HEK293 (cell line): ENCODE measurements at regions not wholly inside any gene's neighbourhood (a gene's known extent, or its start where the extent isn't known, plus 50 kb on each side); places are given as distances from the start of the nearest gene placed in this dataset.

Experiments used
- CTCF ChIA-PET: fragments of 350-600 bp; formaldehyde crosslinking; extraction: SDS; loops from one replicate; lab custom pipeline; 2021; ENCODE audit warnings: antibody characterized with exemption; lab: Yijun Ruan, JAX
- POLR2A ChIA-PET: fragments of 300-600 bp; formaldehyde crosslinking; extraction: SDS; loops from one replicate; lab custom pipeline; 2020; ENCODE audit warnings: antibody characterized with exemption, inconsistent platforms; lab: Yijun Ruan, JAX
- H3K27ac ChIP-seq: fragments of 200-500 bp; sonication (Bioruptor generic); 2 replicates; pipeline ENCODE4 v1.5.1; 2014; ENCODE audit warnings: low read depth, low read length, control low read depth, inconsistent platforms; ENCODE audit errors: extremely low read depth
- H3K36me3 ChIP-seq, 2 experiments: fragments of 200-500 bp in 1 of 2; sonication (Bioruptor generic) in 1 of 2; 1 replicate in 1 of 2; 2 replicates in 1 of 2; pipeline ENCODE4 v1.5.1; 2014 to 2017; ENCODE audit warnings: inconsistent platforms in 2 of 2, low read length in 2 of 2; ENCODE audit not compliant: control insufficient read depth in 2 of 2, insufficient read depth in 1 of 2
- H3K4me1 ChIP-seq: fragments of 200-500 bp; sonication (Bioruptor generic); 2 replicates; pipeline ENCODE4 v1.5.1; 2014; ENCODE audit warnings: mild to moderate bottlenecking, low read length, inconsistent platforms; ENCODE audit not compliant: control insufficient read depth, insufficient read depth
- H3K4me3 ChIP-seq: 2 replicates; pipeline ENCODE4 v1.5.1; 2011; ENCODE audit warnings: low read depth, mild to moderate bottlenecking, control low read depth, low read length, moderate library complexity
- H3K9me3 ChIP-seq: fragments of 200-500 bp; sonication (Bioruptor generic); 2 replicates; pipeline ENCODE4 v1.5.1; 2014; ENCODE audit warnings: low read depth, low read length, inconsistent platforms; ENCODE audit not compliant: control insufficient read depth, insufficient read depth
- BCL11A ChIP-seq: fragments of 450-650 bp; formaldehyde crosslinking; IDR thresholded peaks from 2 replicates; pipeline ENCODE4 v1.5.1; 2016; ENCODE audit warnings: low read depth, missing biosample characterization, missing genetic modification characterization
- HIC1 ChIP-seq: fragments of 450-650 bp; formaldehyde crosslinking; IDR thresholded peaks from 2 replicates; pipeline ENCODE4 v1.5.1; 2016; ENCODE audit warnings: missing biosample characterization, missing genetic modification characterization
- OVOL3 ChIP-seq: fragments of 450-650 bp; formaldehyde crosslinking; IDR thresholded peaks from 2 replicates; pipeline ENCODE4 v1.5.1; 2016; ENCODE audit warnings: missing biosample characterization, missing genetic modification characterization
- PBX3 ChIP-seq: sonication (generic); formaldehyde crosslinking; IDR thresholded peaks from 2 replicates; pipeline ENCODE4 v1.8.1; 2022; ENCODE audit warnings: mild to moderate bottlenecking, moderate library complexity, missing genetic modification reagents
- PRDM10 ChIP-seq: fragments of 450-650 bp; formaldehyde crosslinking; IDR thresholded peaks from 2 replicates; pipeline ENCODE4 v1.5.1; 2016; ENCODE audit warnings: missing biosample characterization, missing genetic modification characterization
- ZBTB20 ChIP-seq: fragments of 450-650 bp; formaldehyde crosslinking; IDR thresholded peaks from 2 replicates; pipeline ENCODE4 v1.5.1; 2016; ENCODE audit warnings: missing biosample characterization, missing genetic modification characterization
- ZEB2 ChIP-seq: fragments of 450-650 bp; formaldehyde crosslinking; IDR thresholded peaks from 2 replicates; pipeline ENCODE4 v1.5.1; 2016; ENCODE audit warnings: missing biosample characterization, missing genetic modification characterization
- ZNF146 ChIP-seq: fragments of 450-650 bp; formaldehyde crosslinking; IDR thresholded peaks from 2 replicates; pipeline ENCODE4 v1.5.1; 2016; ENCODE audit warnings: missing biosample characterization, missing genetic modification characterization
- ZNF16 ChIP-seq: fragments of 450-650 bp; formaldehyde crosslinking; IDR thresholded peaks from 2 replicates; pipeline ENCODE4 v1.5.1; 2016; ENCODE audit warnings: low read depth, missing biosample characterization, missing genetic modification characterization
- ZNF174 ChIP-seq: fragments of 450-650 bp; formaldehyde crosslinking; IDR thresholded peaks from 2 replicates; pipeline ENCODE4 v1.5.0; 2017; ENCODE audit warnings: missing biosample characterization, mild to moderate bottlenecking, missing genetic modification characterization
- ZNF19 ChIP-seq: fragments of 450-650 bp; formaldehyde crosslinking; IDR thresholded peaks from 2 replicates; pipeline ENCODE4; 2016; ENCODE audit warnings: missing biosample characterization, missing genetic modification characterization, low read depth
- ZNF211 ChIP-seq: fragments of 450-650 bp; formaldehyde crosslinking; IDR thresholded peaks from 2 replicates; pipeline ENCODE4 v1.5.1; 2016; ENCODE audit warnings: low read depth, missing biosample characterization, missing genetic modification characterization
- ZNF274 ChIP-seq, 2 experiments: fragments of 200-500 bp in 1 of 2; fragments of 450-650 bp in 1 of 2; sonication (Bioruptor generic) in 1 of 2; formaldehyde crosslinking in 1 of 2; IDR thresholded peaks; 2 replicates each; pipeline versions ENCODE4 v1.5.1 to v1.6.1; 2014 to 2016; ENCODE audit warnings: borderline replicate concordance in 1 of 2, inconsistent platforms in 1 of 2, low read length in 1 of 2, missing biosample characterization in 1 of 2, missing genetic modification characterization in 1 of 2
- ZNF292 ChIP-seq: fragments of 450-650 bp; formaldehyde crosslinking; IDR thresholded peaks from 2 replicates; pipeline ENCODE4 v1.5.1; 2016; ENCODE audit warnings: low read depth, missing biosample characterization, missing genetic modification characterization, borderline replicate concordance
- ZNF433 ChIP-seq: fragments of 450-650 bp; formaldehyde crosslinking; IDR thresholded peaks from 2 replicates; pipeline ENCODE4 v1.5.1; 2016; ENCODE audit warnings: missing biosample characterization, missing genetic modification characterization, low read depth
- ZNF501 ChIP-seq: fragments of 450-650 bp; formaldehyde crosslinking; IDR thresholded peaks from 2 replicates; pipeline ENCODE4 v1.5.1; 2016; ENCODE audit warnings: missing biosample characterization, missing genetic modification characterization
- ZNF558 ChIP-seq: fragments of 450-650 bp; formaldehyde crosslinking; IDR thresholded peaks from 2 replicates; pipeline ENCODE4 v1.5.1; 2016; ENCODE audit warnings: missing biosample characterization, missing genetic modification characterization
- ZNF580 ChIP-seq: fragments of 450-650 bp; formaldehyde crosslinking; IDR thresholded peaks from 2 replicates; pipeline ENCODE4 v1.5.1; 2016; ENCODE audit warnings: missing biosample characterization, missing genetic modification characterization
- ZNF629 ChIP-seq: fragments of 450-650 bp; formaldehyde crosslinking; IDR thresholded peaks from 2 replicates; pipeline ENCODE4 v1.5.1; 2017; ENCODE audit warnings: missing biosample characterization, missing genetic modification characterization
- ZNF639 ChIP-seq: fragments of 450-650 bp; formaldehyde crosslinking; IDR thresholded peaks from 2 replicates; pipeline ENCODE4 v1.5.1; 2016; ENCODE audit warnings: missing biosample characterization, missing genetic modification characterization
- ZNF768 ChIP-seq: fragments of 450-650 bp; formaldehyde crosslinking; IDR thresholded peaks from 2 replicates; pipeline ENCODE4 v1.5.1; 2018; ENCODE audit warnings: missing biosample characterization, mild to moderate bottlenecking, missing genetic modification characterization
- ZSCAN18 ChIP-seq: fragments of 450-650 bp; formaldehyde crosslinking; IDR thresholded peaks from 2 replicates; pipeline ENCODE4 v1.5.1; 2016; ENCODE audit warnings: missing biosample characterization, missing genetic modification characterization

- Histone ChIP-seq H3K4me1 (no peaks in the 10 kb centered on the region), H3K36me3 (no peaks in the 10 kb centered on the region), H3K9me3 (no peaks in the 10 kb centered on the region)
- TF ChIP-seq ZBTB20: no peak
- TF ChIP-seq ZNF639 (tag by site-specific recombination): no peak
- TF ChIP-seq BCL11A (tag by site-specific recombination): no peak
- no peak for TF ChIP-seq ZNF16 (tag by site-specific recombination)
- no peak for TF ChIP-seq ZNF629 (tag by site-specific recombination)
- TF ChIP-seq ZNF274 (IDR thresholded peaks at IDR 0.05; ENCODE audit: low read length): no peak
- TF ChIP-seq ZNF274 (tag by site-specific recombination; IDR thresholded peaks at IDR 0.05; ENCODE audit: borderline replicate concordance): no peak
- TF ChIP-seq ZNF19 (tag by site-specific recombination): no peak
- no peak for TF ChIP-seq ZNF211
- no peak for TF ChIP-seq ZNF768
- no peak for TF ChIP-seq ZSCAN18 (tag by site-specific recombination)
- no peak for TF ChIP-seq ZNF501 (tag by site-specific recombination)
- no peak for TF ChIP-seq ZEB2 (tag by site-specific recombination)
- TF ChIP-seq ZNF580: no peak
- TF ChIP-seq, all 188 proteins: peak for 0
- Histone ChIP-seq H3K4me3 (no peak overlapping the region), H3K27ac (no peak overlapping the region)
- ChIA-PET POLR2A (no interaction called here), CTCF (no interaction called here)
These were observed 134.1 kb upstream of the PLSCR5 start for GRCh38 chr3:146739203-146739671.

GRCh38 chr3:146732325-146732724, 127.2 kb upstream of the PLSCR5 start:
- ChIA-PET CTCF (no interaction called here), POLR2A (no interaction called here)
- Histone ChIP-seq H3K9me3 (no peaks in the 10 kb centered on the region), H3K36me3 (no peaks in the 10 kb centered on the region), H3K4me1 (no peaks in the 10 kb centered on the region), H3K27ac (no peak overlapping the region), H3K4me3 (no peak overlapping the region)
- TF ChIP-seq ZNF558 (tag by site-specific recombination) (no peak), ZNF174 (tag by site-specific recombination) (no peak)
- TF ChIP-seq, all 188 proteins: peak for 0

GRCh38 chr3:146715170-146715569, 110.0 kb upstream of the PLSCR5 start:
- H3K4me3 ChIP-seq: no peak overlapping the region
- H3K27ac ChIP-seq: no peak overlapping the region
- no peaks in the 10 kb centered on the region for H3K36me3 ChIP-seq
- no peaks in the 10 kb centered on the region for H3K9me3 ChIP-seq
- no peaks in the 10 kb centered on the region for H3K4me1 ChIP-seq
- POLR2A ChIA-PET: no interaction called here
- CTCF ChIA-PET: no interaction called here
- TF ChIP-seq ZNF146 (tag by site-specific recombination): no peak
- TF ChIP-seq ZNF558 (tag by site-specific recombination): no peak
- TF ChIP-seq OVOL3 (tag by site-specific recombination): no peak
- no peak for TF ChIP-seq PBX3
- TF ChIP-seq ZNF433 (tag by site-specific recombination): no peak
- no peak for TF ChIP-seq ZNF292
- TF ChIP-seq HIC1 (tag by site-specific recombination): no peak
- no peak for TF ChIP-seq PRDM10 (tag by site-specific recombination)
